ENCODE measurements at regions not wholly inside any gene's neighbourhood (a gene's known extent, or its start where the extent isn't known, plus 50 kb on each side); places are given as distances from the start of the nearest gene placed in this dataset.

DNA sequence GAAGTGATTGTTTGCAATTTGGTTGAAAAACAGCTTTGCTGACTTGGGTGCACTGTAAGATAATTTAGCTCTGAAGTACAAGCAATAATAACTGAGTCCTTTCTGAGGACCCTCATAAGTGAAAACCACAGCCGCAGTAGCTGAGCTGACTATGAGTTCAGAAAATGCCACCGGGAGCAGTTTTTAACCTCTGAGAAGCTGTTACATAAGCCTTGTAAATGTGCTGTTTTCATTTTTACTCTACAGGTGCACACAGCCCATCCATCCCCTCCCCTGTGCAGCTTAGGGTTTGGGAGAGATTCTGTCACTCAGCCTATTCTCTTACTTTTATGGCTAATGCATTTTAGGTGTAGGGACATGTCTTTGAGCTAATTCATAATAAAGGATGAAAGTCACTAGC is 255.5 kb upstream of the C11orf87 start:
- no peak for TF ChIP-seq POLR2AphosphoS5 (IDR thresholded peaks at IDR 0.05; ENCODE audit: low read depth, low read length)
- no peak for TF ChIP-seq POLR2A (IDR thresholded peaks at IDR 0.05; ENCODE audit: low read depth, low read length)

Data from GM12892 (cell line).